Heart left ventricle (tissue), 16 donors: ENCODE measurements at regions not wholly inside any gene's neighbourhood (a gene's known extent, or its start where the extent isn't known, plus 50 kb on each side); places are given as distances from the start of the nearest gene placed in this dataset.

Experiments used
- ATAC-seq, 4 donors: fragments of 200-7000 bp; cut with Tn5 transposase; one replicate each; pipeline ENCODE4 v1.9.1; 2020 to 2022; ENCODE audit warnings: moderate library complexity in 4 of 4, mild to moderate bottlenecking in 3 of 4, moderate number of reproducible peaks in 1 of 4
- DNase-seq, 5 donors: peaks; one replicate each; pipeline ENCODE4 v3.0.0-alpha.2; 2020
- H3K27ac ChIP-seq, 12 donors: fragments of 200-600 bp; sonication (generic) in 4 of 12; one replicate each; pipeline versions ENCODE4 v1.5.0 to v1.8.0; 2016 to 2022; ENCODE audit warnings: mild to moderate bottlenecking in 2 of 12
- H3K27me3 ChIP-seq, 9 donors: fragments of 200-600 bp; sonication (generic) in 2 of 9; one replicate each; pipeline versions ENCODE4 v1.5.1 to v1.8.0; 2016 to 2022; ENCODE audit warnings: mild to moderate bottlenecking in 3 of 9
- H3K36me3 ChIP-seq, 9 donors: fragments of 200-600 bp; sonication (generic) in 2 of 9; one replicate each; pipeline versions ENCODE4 v1.5.0 to v1.8.0; 2018 to 2022; ENCODE audit warnings: mild to moderate bottlenecking in 2 of 9
- H3K4me1 ChIP-seq, 12 donors: fragments of 200-600 bp; sonication (generic) in 4 of 12; one replicate each; pipeline versions ENCODE4 v1.5.0 to v1.8.0; 2016 to 2022; ENCODE audit warnings: mild to moderate bottlenecking in 3 of 12
- H3K4me3 ChIP-seq, 12 donors: fragments of 200-600 bp; sonication (generic) in 4 of 12; one replicate each; pipeline versions ENCODE4 v1.5.0 to v1.8.0; 2017 to 2022; ENCODE audit warnings: mild to moderate bottlenecking in 9 of 12, moderate library complexity in 4 of 12
- H3K9me3 ChIP-seq, 12 donors: fragments of 200-600 bp; sonication (generic) in 4 of 12; one replicate each; pipeline versions ENCODE4 v1.5.0 to v1.8.0; 2016 to 2022; ENCODE audit warnings: mild to moderate bottlenecking in 1 of 12
- POLR2A ChIP-seq, 2 donors: fragments of 450-650 bp; IDR thresholded peaks; one replicate each; pipeline ENCODE4 v1.6.1; 2017; ENCODE audit warnings: antibody characterized with exemption in 2 of 2, mild to moderate bottlenecking in 2 of 2, moderate library complexity in 2 of 2
- WGBS, 4 donors: extraction: QIAGEN DNeasy Blood & Tissue Kit in 2 of 4; methylation state at CpG; one replicate each; pipeline versions ENCODE4 v1.1.5 to v1.1.7; 2013 to 2018; 5-methylcytosine and 5-hydroxymethylcytosine counted together
- intact Hi-C, 10 donors: fragments of 100-400 bp; cut with DNase I; formaldehyde crosslinking; loops; one replicate each; pipeline versions ENCODE4 v1.11.1 to v1.14.2; 2022
- TF ChIP-seq, protein P1 (sequence below), 12 donors: fragments of 200-600 bp; sonication (generic) in 4 of 12; IDR thresholded peaks; one replicate each; pipeline versions ENCODE4 v1.5.0 to v1.8.0; 2018 to 2022; ENCODE audit warnings: antibody characterized with exemption in 12 of 12, mild to moderate bottlenecking in 5 of 12
- donor health status: ischemic (EF 13 %, LVEDD 7.1; RV severe dilation, severe dysfunction).
- donor health status: healthy with polysubstance abuse.
- donor health status: DM: no; HTN: yes; CAD: no.
- donor health status: DM: no; HTN: no; CAD: no.
- donor health status: ischemic (EF 25% LVEDD 6.9; RV normal size, moderate dysfunction).
- donor health status: ischemic (EF 25% LVEDD 5.7; RV mildly dilated, moderate dysfunction).
- donor health status: healthy.
- donor health status: DM: yes; HTN: yes; CAD: no.
- donor health status: ischemic (EF 35%, LVEDD 5.7; RV mildly dilated, moderate dysfunction).
- donor health status: nonischemic (EF 11% LVEDD 7.7; RV severe dilation, severe dysfunction).
- donor health status: DM: yes; HTN: yes; CAD: no.
- donor health status: PGD.
- donor health status: ischemic (EF 29% LVEDD 5.4; RV normal size, mild dysfunction).
- donor health status: nonischemic (EF 23%, LVEDD 6.1; RV moderate dilation, normal function).

DNA sequence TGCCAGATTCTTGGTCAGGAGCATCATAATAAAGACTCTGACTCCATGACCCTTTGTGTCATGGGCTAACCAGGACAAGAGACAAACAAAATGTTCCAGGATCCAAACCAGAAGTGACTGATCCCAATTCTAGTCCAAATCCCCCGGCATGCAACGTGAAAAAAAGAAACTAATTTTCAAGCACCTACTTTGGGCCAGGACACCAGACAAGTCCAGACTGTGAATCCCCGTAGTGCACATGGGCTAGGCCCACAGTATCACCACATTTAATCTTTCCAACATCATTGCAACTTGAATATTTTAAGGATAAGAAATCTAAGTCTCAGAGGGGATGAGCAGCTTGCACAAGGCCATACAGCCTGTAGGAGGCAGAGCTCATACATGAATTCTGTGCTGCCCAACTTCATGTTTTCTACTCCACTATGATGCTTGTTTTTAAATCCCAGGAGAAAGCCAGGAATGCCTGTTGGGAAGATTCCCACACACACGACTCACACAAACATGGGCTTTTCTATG, 365.7 kb downstream of the NPIPA8 start:
- intact Hi-C loops, result no loop called here
- no peak for DNase-seq
- WGBS, 4 donors, result 55 to 65% (median 62%) methylated on average over 4 of the region's 4 CpGs

DNA sequence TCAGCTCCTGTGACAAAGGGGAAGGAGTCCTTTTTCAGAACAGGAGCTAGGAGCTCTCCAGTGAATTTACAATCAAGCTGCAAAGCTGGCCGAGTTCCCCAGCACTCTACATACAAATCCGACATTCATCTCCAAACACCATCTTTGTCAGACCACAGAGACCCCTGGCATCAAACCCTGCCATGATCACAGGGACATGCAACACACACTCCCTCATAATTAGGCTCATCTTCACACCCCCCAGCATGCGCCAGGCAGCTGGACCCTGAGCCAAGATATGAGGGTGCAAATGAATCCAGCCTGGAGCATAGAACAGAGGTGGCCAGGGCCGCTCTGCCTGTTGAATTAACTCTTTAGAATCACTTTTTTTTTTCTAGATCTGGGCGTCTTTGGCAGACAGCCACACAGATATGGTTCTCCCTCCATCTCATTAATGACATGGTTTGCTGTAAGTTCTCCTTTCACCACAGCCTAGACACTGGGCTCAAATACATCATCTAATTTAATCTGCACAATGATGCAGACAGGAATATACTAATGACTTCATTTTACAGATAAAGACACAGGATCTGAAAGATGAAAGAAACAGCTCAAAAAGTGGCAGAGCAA, 366.3 kb downstream of the NPIPA8 start:
- Histone ChIP-seq H3K4me3 (no peak overlapping the region), H3K9me3 (peaks cover 0 to 5% (median 0%) of the 10 kb centered on the region in 12 donors), H3K27me3 (peaks cover 0 to 11% (median 0%) of the 10 kb centered on the region in 9 donors), H3K36me3 (no peaks in the 10 kb centered on the region), H3K27ac (no peak overlapping the region), H3K4me1 (no peaks in the 10 kb centered on the region)
- TF ChIP-seq, protein P1, sequence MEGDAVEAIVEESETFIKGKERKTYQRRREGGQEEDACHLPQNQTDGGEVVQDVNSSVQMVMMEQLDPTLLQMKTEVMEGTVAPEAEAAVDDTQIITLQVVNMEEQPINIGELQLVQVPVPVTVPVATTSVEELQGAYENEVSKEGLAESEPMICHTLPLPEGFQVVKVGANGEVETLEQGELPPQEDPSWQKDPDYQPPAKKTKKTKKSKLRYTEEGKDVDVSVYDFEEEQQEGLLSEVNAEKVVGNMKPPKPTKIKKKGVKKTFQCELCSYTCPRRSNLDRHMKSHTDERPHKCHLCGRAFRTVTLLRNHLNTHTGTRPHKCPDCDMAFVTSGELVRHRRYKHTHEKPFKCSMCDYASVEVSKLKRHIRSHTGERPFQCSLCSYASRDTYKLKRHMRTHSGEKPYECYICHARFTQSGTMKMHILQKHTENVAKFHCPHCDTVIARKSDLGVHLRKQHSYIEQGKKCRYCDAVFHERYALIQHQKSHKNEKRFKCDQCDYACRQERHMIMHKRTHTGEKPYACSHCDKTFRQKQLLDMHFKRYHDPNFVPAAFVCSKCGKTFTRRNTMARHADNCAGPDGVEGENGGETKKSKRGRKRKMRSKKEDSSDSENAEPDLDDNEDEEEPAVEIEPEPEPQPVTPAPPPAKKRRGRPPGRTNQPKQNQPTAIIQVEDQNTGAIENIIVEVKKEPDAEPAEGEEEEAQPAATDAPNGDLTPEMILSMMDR (IDR thresholded peaks at IDR 0.05), result no peak
- no peak for TF ChIP-seq POLR2A (IDR thresholded peaks at IDR 0.05)
- intact Hi-C loops, result no loop called here
- ATAC-seq (no peak), DNase-seq (no peak)
- 54 to 69% (median 60%) methylated on average over 5 of the region's 5 CpGs for WGBS, 4 donors

More for the DNA sequence above, 365.7 kb downstream of the NPIPA8 start:
- TF ChIP-seq, protein P1 (IDR thresholded peaks at IDR 0.05), result peak in 2 of 12 donors; percentile 11 to 26
- TF ChIP-seq POLR2A (IDR thresholded peaks at IDR 0.05), result no peak
- Histone ChIP-seq H3K36me3 (no peaks in the 10 kb centered on the region), H3K27ac (no peak overlapping the region), H3K9me3 (peaks cover 0 to 5% (median 0%) of the 10 kb centered on the region in 12 donors), H3K27me3 (peaks cover 0 to 11% (median 0%) of the 10 kb centered on the region in 9 donors), H3K4me1 (no peaks in the 10 kb centered on the region), H3K4me3 (no peak overlapping the region)
- peak in 1 of 4 donors; percentile 28 for ATAC-seq

DNA sequence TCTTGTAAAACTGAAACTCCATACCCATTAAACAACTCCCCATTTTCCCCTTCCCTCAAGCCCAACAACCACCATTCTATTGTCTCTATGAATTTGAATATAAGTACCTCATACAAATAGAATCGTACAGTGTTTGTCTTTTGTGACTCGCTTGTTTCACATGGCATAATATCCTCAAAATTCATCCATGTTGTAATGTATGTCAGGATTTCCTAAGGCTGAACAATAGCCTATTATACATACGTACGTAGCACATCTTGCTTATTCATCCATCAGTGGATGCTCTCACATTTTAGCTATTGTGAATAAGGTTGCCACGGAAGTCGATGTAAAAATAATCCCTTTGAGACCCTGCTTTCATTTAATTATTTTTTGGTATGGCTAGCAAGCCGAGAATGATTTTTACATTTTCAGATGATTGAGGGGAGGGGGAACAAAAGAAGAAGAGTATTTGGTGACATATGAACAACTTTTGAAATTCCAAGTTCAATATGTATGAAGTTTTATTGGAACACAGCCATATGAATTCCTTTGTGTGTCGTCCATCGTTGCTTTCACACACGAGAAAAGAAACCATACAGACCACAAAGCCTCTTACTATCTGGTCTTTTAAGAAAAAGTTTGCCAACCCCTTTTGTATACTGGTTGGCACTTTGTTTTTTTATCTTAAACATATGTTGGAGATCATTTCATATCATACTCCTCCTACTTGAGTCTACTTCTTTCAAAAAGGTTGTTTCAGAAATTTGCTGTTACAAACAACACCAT, 371.2 kb downstream of the NPIPA8 start:
- Histone ChIP-seq H3K4me3 (no peak overlapping the region), H3K27ac (no peak overlapping the region), H3K27me3 (no peaks in the 10 kb centered on the region), H3K4me1 (no peaks in the 10 kb centered on the region), H3K9me3 (peaks cover 0 to 5% (median 0%) of the 10 kb centered on the region in 12 donors), H3K36me3 (no peaks in the 10 kb centered on the region)
- intact Hi-C loops, result no loop called here
- ATAC-seq, result no peak
- 65 to 71% (median 67%) methylated on average over 10 of the region's 10 CpGs for WGBS, 4 donors
- DNase-seq, result no peak
- TF ChIP-seq, protein P1 (IDR thresholded peaks at IDR 0.05), result no peak
- TF ChIP-seq POLR2A (IDR thresholded peaks at IDR 0.05), result no peak

DNA sequence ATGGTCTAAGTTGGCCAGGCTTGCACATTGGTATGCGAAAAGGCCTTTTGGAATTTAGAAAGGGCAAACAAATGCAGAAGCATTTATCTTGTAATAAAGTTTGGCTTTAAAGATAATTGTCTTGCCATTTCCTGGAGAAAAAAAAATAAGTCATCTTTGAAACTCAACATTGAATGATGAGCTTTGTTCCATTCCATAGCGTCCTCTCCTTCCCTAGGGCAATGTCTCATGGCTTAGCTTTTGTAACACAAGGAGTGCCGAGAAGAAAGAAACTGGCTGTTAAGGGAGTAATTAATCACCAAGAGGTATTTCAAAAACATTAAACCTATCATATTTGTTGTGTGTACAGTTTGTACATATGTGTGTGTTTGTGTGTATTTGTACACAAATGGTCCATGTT, 372.3 kb downstream of the NPIPA8 start:
- no peak for DNase-seq
- TF ChIP-seq, protein P1 (IDR thresholded peaks at IDR 0.05), result no peak
- no peak for TF ChIP-seq POLR2A (IDR thresholded peaks at IDR 0.05)
- H3K36me3 ChIP-seq, result no peaks in the 10 kb centered on the region
- H3K27me3 ChIP-seq, result no peaks in the 10 kb centered on the region
- intact Hi-C loops, result no loop called here
- 70 to 85% (median 78%) methylated on average over 3 of the region's 3 CpGs for WGBS, 4 donors
- no peak overlapping the region for H3K27ac ChIP-seq
- H3K9me3 ChIP-seq, result peaks cover 0 to 5% (median 0%) of the 10 kb centered on the region in 12 donors
- no peak overlapping the region for H3K4me3 ChIP-seq
- H3K4me1 ChIP-seq, result no peaks in the 10 kb centered on the region
- ATAC-seq, result no peak
